GM12873 (cell line): ENCODE measurements at regions not wholly inside any gene's neighbourhood (a gene's known extent, or its start where the extent isn't known, plus 50 kb on each side); places are given as distances from the start of the nearest gene placed in this dataset.

ENCODE experiments used
- CTCF ChIP-seq: IDR thresholded peaks from 2 replicates; pipeline ENCODE4 v1.5.1; 2012; ENCODE audit warnings: low read depth, mild to moderate bottlenecking, moderate library complexity, low read length, control low read depth; ENCODE audit not compliant: insufficient read depth; ENCODE audit errors: missing control alignments

DNA sequence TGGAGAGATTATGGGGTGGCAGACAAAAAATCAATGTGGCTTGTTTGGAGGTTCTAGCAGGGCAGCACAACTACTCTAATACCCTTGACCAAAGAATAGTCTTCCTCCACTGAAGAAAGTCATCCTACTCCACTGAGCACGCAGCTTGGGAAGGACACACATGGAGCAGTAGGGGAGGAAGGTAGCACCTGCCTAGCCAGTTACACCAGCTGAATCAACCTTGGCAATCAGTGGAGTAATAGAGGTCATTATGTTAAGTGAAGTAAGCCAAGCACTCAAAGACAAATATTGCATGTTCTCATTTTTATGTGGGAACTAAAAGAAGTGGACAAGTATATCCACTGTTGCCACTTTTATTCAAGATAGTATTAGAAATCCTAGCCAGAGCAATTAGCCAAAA lies 555.8 kb upstream of the ALCAM start:
- no peak for TF ChIP-seq CTCF

DNA sequence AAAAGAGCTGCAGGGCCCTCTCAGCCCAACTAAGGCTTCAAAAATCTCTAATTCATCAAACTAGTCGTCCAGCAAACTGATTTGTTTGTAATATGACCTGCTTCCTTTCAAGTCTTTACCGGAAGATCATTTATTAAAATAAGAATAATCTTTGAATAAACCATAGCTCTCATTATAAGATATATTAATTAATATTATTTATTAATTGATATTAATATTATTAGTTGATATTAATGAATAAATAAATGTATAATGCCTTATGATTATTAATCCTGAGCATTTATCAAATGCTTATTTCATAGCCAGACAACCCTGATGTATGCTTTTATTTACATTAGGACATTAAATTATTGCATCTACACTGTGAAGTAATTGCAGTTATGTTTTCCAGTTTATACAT lies 550.7 kb upstream of the ALCAM start:
- TF ChIP-seq CTCF = no peak

- TF ChIP-seq CTCF = no peak
Measured at GRCh38 chr3:104816716-104817115, 550.0 kb upstream of the ALCAM start.

GRCh38 chr3:104819333-104819732 lies 547.4 kb upstream of the ALCAM start:
- no peak for TF ChIP-seq CTCF

DNA sequence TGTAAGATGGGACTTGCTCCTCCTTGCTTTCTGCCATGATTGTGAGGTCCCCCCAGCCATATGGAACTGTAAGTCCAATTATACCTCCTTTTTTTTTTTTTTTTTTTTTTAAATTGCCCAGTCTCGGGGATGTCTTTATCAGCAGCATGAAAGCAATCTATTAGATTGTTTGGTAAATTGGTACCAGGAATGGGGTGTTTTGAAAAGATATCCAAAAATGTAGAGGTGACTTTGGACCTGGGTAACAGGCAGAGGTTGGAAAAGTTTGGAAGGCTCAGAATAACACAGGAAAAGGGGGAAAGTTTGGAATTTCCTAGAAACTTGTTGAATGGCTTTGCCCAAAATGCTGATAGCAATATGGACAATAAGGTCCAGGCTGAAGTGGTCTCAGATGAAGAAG lies 545.8 kb upstream of the ALCAM start:
- no peak for TF ChIP-seq CTCF

DNA sequence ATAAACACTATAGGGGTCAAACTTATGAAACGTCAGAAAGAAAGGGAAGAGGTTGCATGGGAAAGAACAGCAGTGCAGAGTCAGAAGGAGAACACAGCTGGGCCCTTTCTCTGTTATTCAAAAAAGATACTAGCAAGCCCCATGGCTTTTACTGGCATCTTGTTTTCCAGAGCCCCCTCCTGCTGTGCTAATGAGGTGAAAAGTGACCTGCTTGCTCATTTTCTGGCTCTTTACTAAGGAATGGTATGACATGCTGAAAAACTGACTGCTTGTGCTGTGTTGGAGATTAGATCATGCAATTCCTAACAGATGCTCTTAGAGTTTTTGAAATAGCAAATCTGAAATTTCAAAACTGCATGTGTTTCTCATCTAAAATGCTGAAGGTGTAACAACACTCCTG lies 541.6 kb upstream of the ALCAM start:
- TF ChIP-seq CTCF = no peak

DNA sequence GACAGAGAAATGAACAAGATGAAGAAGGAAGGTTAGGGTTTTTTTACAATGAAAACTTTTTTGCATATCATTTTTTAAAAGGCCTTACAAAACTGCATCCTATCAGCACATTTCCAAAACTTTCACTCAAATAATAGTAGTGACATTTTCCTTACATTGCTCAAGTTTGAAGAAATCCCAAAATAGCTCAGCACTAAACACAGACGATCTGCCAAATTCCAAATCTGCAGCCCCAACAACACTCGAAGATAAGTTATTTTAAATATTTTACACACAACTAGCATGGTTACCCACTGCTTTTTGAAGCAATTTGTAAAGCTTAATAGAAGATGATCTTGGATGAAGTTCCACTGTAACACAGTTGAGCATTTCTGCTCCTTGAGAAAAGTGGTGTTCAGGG lies 535.6 kb upstream of the ALCAM start:
- TF ChIP-seq CTCF = no peak

GRCh38 chr3:104832530-104832929 lies 534.2 kb upstream of the ALCAM start:
- no peak for TF ChIP-seq CTCF
